HCT116 (cell line): ENCODE measurements at regions not wholly inside any gene's neighbourhood (a gene's known extent, or its start where the extent isn't known, plus 50 kb on each side); places are given as distances from the start of the nearest gene placed in this dataset.

Experiments used
- ATAC-seq: fragments of 200-7000 bp; cut with Tn5 transposase; 2 replicates; pipeline ENCODE4 v1.9.1; 2020; ENCODE audit warnings: mild to moderate bottlenecking, moderate library complexity
- BruUV-seq: library from RNA; stranded (reverse); fragments of 400-500 nt; replicated peaks from 2 replicates; lab custom pipeline; 2021; lab: Mats Ljungman, UMichigan
- CTCF ChIA-PET: fragments of 300-600 bp; sonication (Branson Sonifier 250); formaldehyde crosslinking; loops from one replicate; lab custom pipeline; 2021; ENCODE audit warnings: antibody characterized with exemption; lab: Charles Lee
- POLR2A ChIA-PET: fragments of 300-600, 350-600 bp; sonication (Branson Sonifier 250); formaldehyde crosslinking; loops from one replicate; lab custom pipeline; 2021; ENCODE audit warnings: antibody characterized with exemption; lab: Charles Lee
- RAD21 ChIA-PET, 2 experiments: fragments of 300-600 bp; sonication (Branson Sonifier 250); formaldehyde crosslinking; loops; one replicate each; lab custom pipeline; 2023; ENCODE audit warnings: low total read pairs in 2 of 2; ENCODE audit not compliant: uncharacterized antibody in 2 of 2, unreplicated experiment in 2 of 2, low non-redundant PET in 1 of 2; lab: Charles Lee
- DNase-seq: peaks from one replicate; pipeline ENCODE4 v3.0.0-alpha.2; 2010; ENCODE audit warnings: low read depth, low spot score
- H2AFZ ChIP-seq: fragments of 200-600 bp; shearing (Covaris generic), sonication (generic); 2 replicates; pipeline ENCODE4 v1.6.1; 2017; ENCODE audit warnings: low read depth, mixed run types, mixed read lengths, antibody characterized with exemption, low read length; ENCODE audit not compliant: poor library complexity, severe bottlenecking
- H3K27ac ChIP-seq: 2 replicates; pipeline ENCODE4 v1.5.1; 2012; ENCODE audit warnings: low read depth, low read length
- H3K27me3 ChIP-seq: fragments of 200-600 bp; sonication (generic); 2 replicates; pipeline ENCODE4 v1.6.1; 2016; ENCODE audit warnings: mixed run types, low read length, mixed read lengths; ENCODE audit not compliant: insufficient read depth
- H3K36me3 ChIP-seq, 2 experiments: fragments of 200-500 bp in 1 of 2; fragments of 200-600 bp in 1 of 2; sonication (Bioruptor generic) in 1 of 2; sonication (generic) in 1 of 2; 2 replicates each; pipeline versions ENCODE4 v1.5.1 to v1.6.1; 2014 to 2016; ENCODE audit warnings: low read length in 2 of 2, inconsistent platforms in 1 of 2, mixed read lengths in 1 of 2, mixed run types in 1 of 2; ENCODE audit not compliant: insufficient read depth in 2 of 2, control insufficient read depth in 1 of 2
- H3K4me1 ChIP-seq, 2 experiments: fragments of 200-600 bp in 1 of 2; sonication (generic) in 1 of 2; 2 replicates each; pipeline versions ENCODE4 v1.5.1 to v1.6.1; 2012 to 2017; ENCODE audit warnings: low read length in 2 of 2, inconsistent platforms in 1 of 2, mild to moderate bottlenecking in 1 of 2, mixed read lengths in 1 of 2, mixed run types in 1 of 2, moderate library complexity in 1 of 2; ENCODE audit not compliant: insufficient read depth in 2 of 2, control insufficient read depth in 1 of 2
- H3K4me2 ChIP-seq: fragments of 200-600 bp; sonication (generic); 2 replicates; pipeline ENCODE4 v1.6.1; 2017; ENCODE audit warnings: mixed run types, low read length, mixed read lengths
- H3K4me3 ChIP-seq, 2 experiments: fragments of 200-600 bp in 1 of 2; sonication (generic) in 1 of 2; replicated peaks in 1 of 2; 2 replicates each; pipeline ENCODE4 v1.5.1; 2011 to 2016; ENCODE audit warnings: low read length in 2 of 2, control low read depth in 1 of 2, low read depth in 1 of 2, mild to moderate bottlenecking in 1 of 2, mixed read lengths in 1 of 2, mixed run types in 1 of 2
- H3K79me2 ChIP-seq: fragments of 200-600 bp; sonication (generic); 2 replicates; pipeline ENCODE4 v1.6.1; 2017; ENCODE audit warnings: mild to moderate bottlenecking, mixed run types, low read length, moderate library complexity, mixed read lengths; ENCODE audit not compliant: insufficient read depth
- H3K9ac ChIP-seq: fragments of 200-600 bp; sonication (generic); 2 replicates; pipeline ENCODE4 v1.6.1; 2016; ENCODE audit warnings: low read length, mixed read lengths
- H3K9me2 ChIP-seq: fragments of 200-600 bp; sonication (generic), shearing (Covaris generic); 2 replicates; pipeline ENCODE4 v1.6.1; 2017; ENCODE audit warnings: mixed run types, mild to moderate bottlenecking, moderate library complexity; ENCODE audit not compliant: insufficient read depth
- H3K9me3 ChIP-seq, 2 experiments: fragments of 200-500 bp in 1 of 2; fragments of 200-600 bp in 1 of 2; sonication (Bioruptor generic) in 1 of 2; sonication (generic) in 1 of 2; 2 replicates each; pipeline ENCODE4 v1.6.1; 2014 to 2017; ENCODE audit warnings: low read length in 2 of 2, mixed read lengths in 2 of 2, inconsistent platforms in 1 of 2, low read depth in 1 of 2, mild to moderate bottlenecking in 1 of 2, mixed run types in 1 of 2, moderate library complexity in 1 of 2; ENCODE audit not compliant: control insufficient read depth in 1 of 2, insufficient read depth in 1 of 2
- H4K20me1 ChIP-seq: fragments of 200-600 bp; sonication (generic), shearing (Covaris generic); 2 replicates; pipeline ENCODE4 v1.6.1; 2017; ENCODE audit warnings: mixed run types, mild to moderate bottlenecking, moderate library complexity; ENCODE audit not compliant: insufficient read depth
- EGR1 ChIP-seq: IDR thresholded peaks from 2 replicates; pipeline ENCODE4 v1.6.1; 2012; ENCODE audit warnings: low read depth
- EZH2 ChIP-seq: fragments of 200-600 bp; sonication (generic); IDR thresholded peaks from 2 replicates; pipeline ENCODE4 v1.6.1; 2017; ENCODE audit warnings: antibody characterized with exemption, mixed run types
- EZH2phosphoT487 ChIP-seq: fragments of 200-600 bp; IDR thresholded peaks from 2 replicates; pipeline ENCODE4 v1.6.1; 2018; ENCODE audit warnings: antibody characterized with exemption, borderline replicate concordance
- FOSL1 ChIP-seq: IDR thresholded peaks from 2 replicates; pipeline ENCODE4 v1.6.1; 2012; ENCODE audit warnings: low read depth
- POLR2AphosphoS5 ChIP-seq: IDR thresholded peaks from 2 replicates; pipeline ENCODE4 v1.6.1; 2011; ENCODE audit warnings: mild to moderate bottlenecking, low read depth, low read length, moderate library complexity
- RAD21 ChIP-seq: IDR thresholded peaks from 2 replicates; pipeline ENCODE4 v1.6.1; 2012; ENCODE audit warnings: low read depth, mild to moderate bottlenecking
- SP1 ChIP-seq: IDR thresholded peaks from 2 replicates; pipeline ENCODE4 v1.6.1; 2012; ENCODE audit warnings: low read depth
- TCF7L2 ChIP-seq: IDR thresholded peaks from 2 replicates; pipeline ENCODE4 v1.7.0; 2011; ENCODE audit warnings: borderline replicate concordance, inconsistent platforms; ENCODE audit not compliant: insufficient read depth, insufficient read length; ENCODE audit errors: extremely low read depth
- YY1 ChIP-seq: IDR thresholded peaks from 2 replicates; pipeline ENCODE4 v1.6.1; 2011; ENCODE audit warnings: low read length, low read depth, moderate library complexity, mild to moderate bottlenecking; ENCODE audit not compliant: insufficient replicate concordance; ENCODE audit errors: extremely low read depth
- ZFX ChIP-seq: fragments of 450-650 bp; IDR thresholded peaks from 2 replicates; pipeline ENCODE4 v1.6.1; 2017
- intact Hi-C: fragments of 100-400 bp; cut with micrococcal nuclease; formaldehyde crosslinking; loops from 2 replicates; pipeline ENCODE4 v1.10.0; 2022
- TF ChIP-seq, protein P1 (sequence below), 3 experiments: fragments of 200-600 bp in 1 of 3; sonication (generic) in 1 of 3; IDR thresholded peaks in 2 of 3; conservative IDR thresholded peaks in 1 of 3; 2 replicates each; pipeline ENCODE4 v1.5.1; 2012 to 2017; ENCODE audit warnings: low read depth in 2 of 3, low read length in 2 of 3, antibody characterized with exemption in 1 of 3, borderline replicate concordance in 1 of 3, control low read depth in 1 of 3, mild to moderate bottlenecking in 1 of 3, mixed read lengths in 1 of 3, mixed run types in 1 of 3, moderate library complexity in 1 of 3; ENCODE audit not compliant: insufficient read depth in 1 of 3
- TF ChIP-seq, protein P2 (sequence below): IDR thresholded peaks from 2 replicates; pipeline ENCODE4 v1.6.1; 2012
- TF ChIP-seq, protein P3 (sequence below): IDR thresholded peaks from 2 replicates; pipeline ENCODE4 v1.6.1; 2011; ENCODE audit warnings: mild to moderate bottlenecking, low read length, moderate library complexity; ENCODE audit not compliant: insufficient replicate concordance; ENCODE audit errors: extremely low read depth
- TF ChIP-seq, protein P4 (sequence below): IDR thresholded peaks from 2 replicates; pipeline ENCODE4 v1.6.1; 2012

DNA sequence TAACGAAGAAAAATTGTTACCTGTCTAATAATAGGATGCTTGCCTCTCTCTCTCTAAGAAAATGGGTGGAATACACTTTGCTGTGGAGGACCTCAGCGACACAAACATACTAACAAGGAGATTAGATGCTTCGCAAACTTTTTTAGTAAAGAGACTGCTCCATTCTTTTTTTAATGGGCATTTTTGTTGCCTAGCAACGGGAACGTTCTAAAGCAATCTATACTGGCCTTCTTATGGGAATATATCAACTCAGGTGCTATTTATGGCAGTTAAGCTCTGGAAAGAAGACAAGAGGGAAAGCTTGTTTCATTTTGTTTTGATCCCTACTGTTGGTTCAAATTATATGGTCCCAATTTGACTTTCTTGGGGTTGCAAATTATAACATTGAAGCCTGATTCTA lies 86.8 kb upstream of the CBLN2 start:
- TF ChIP-seq SP1 (no peak), EGR1 (no peak), EZH2 (no peak), POLR2AphosphoS5 (no peak), TCF7L2 (no peak), EZH2phosphoT487 (no peak), RAD21 (no peak), YY1 (no peak), ZFX (no peak), FOSL1 (no peak)
- TF ChIP-seq, protein P1, sequence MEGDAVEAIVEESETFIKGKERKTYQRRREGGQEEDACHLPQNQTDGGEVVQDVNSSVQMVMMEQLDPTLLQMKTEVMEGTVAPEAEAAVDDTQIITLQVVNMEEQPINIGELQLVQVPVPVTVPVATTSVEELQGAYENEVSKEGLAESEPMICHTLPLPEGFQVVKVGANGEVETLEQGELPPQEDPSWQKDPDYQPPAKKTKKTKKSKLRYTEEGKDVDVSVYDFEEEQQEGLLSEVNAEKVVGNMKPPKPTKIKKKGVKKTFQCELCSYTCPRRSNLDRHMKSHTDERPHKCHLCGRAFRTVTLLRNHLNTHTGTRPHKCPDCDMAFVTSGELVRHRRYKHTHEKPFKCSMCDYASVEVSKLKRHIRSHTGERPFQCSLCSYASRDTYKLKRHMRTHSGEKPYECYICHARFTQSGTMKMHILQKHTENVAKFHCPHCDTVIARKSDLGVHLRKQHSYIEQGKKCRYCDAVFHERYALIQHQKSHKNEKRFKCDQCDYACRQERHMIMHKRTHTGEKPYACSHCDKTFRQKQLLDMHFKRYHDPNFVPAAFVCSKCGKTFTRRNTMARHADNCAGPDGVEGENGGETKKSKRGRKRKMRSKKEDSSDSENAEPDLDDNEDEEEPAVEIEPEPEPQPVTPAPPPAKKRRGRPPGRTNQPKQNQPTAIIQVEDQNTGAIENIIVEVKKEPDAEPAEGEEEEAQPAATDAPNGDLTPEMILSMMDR (IDR thresholded peaks at IDR 0.05 in 2 of 3, conservative IDR thresholded peaks at IDR 0.05 in 1 of 3; ENCODE audit: borderline replicate concordance in 1 of 3, insufficient read depth in 1 of 3, low read depth in 2 of 3, low read length in 2 of 3), result no peak
- TF ChIP-seq, protein P2, sequence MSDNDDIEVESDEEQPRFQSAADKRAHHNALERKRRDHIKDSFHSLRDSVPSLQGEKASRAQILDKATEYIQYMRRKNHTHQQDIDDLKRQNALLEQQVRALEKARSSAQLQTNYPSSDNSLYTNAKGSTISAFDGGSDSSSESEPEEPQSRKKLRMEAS, result no peak
- TF ChIP-seq, protein P3, sequence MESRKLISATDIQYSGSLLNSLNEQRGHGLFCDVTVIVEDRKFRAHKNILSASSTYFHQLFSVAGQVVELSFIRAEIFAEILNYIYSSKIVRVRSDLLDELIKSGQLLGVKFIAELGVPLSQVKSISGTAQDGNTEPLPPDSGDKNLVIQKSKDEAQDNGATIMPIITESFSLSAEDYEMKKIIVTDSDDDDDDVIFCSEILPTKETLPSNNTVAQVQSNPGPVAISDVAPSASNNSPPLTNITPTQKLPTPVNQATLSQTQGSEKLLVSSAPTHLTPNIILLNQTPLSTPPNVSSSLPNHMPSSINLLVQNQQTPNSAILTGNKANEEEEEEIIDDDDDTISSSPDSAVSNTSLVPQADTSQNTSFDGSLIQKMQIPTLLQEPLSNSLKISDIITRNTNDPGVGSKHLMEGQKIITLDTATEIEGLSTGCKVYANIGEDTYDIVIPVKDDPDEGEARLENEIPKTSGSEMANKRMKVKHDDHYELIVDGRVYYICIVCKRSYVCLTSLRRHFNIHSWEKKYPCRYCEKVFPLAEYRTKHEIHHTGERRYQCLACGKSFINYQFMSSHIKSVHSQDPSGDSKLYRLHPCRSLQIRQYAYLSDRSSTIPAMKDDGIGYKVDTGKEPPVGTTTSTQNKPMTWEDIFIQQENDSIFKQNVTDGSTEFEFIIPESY, result no peak
- TF ChIP-seq, protein P4, sequence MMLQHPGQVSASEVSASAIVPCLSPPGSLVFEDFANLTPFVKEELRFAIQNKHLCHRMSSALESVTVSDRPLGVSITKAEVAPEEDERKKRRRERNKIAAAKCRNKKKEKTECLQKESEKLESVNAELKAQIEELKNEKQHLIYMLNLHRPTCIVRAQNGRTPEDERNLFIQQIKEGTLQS, result no peak
- DNase-seq (no peak), ATAC-seq (no peak)
- Histone ChIP-seq H3K36me3 (no peaks in the 10 kb centered on the region), H4K20me1 (no peaks in the 10 kb centered on the region), H3K27ac (no peak overlapping the region), H3K79me2 (no peaks in the 10 kb centered on the region), H3K4me1 (no peaks in the 10 kb centered on the region), H3K9ac (no peak overlapping the region), H3K9me3 (peaks cover 8 to 11% of the 10 kb centered on the region in 2 experiments; a peak in 2 of 4 replicates), H3K9me2 (no peaks in the 10 kb centered on the region), H3K27me3 (no peaks in the 10 kb centered on the region), H3K4me2 (no peak overlapping the region), H2AFZ (no peak overlapping the region), H3K4me3 (no peak overlapping the region)
- ChIA-PET CTCF (no interaction called here), RAD21 (no interaction called here), POLR2A (no interaction called here)
- BruUV-seq, result no TSS peak
- intact Hi-C loops, result no loop called here
